H9 (cell line): ENCODE measurements at regions not wholly inside any gene's neighbourhood (a gene's known extent, or its start where the extent isn't known, plus 50 kb on each side); places are given as distances from the start of the nearest gene placed in this dataset.

ENCODE experiments used
- DNase-seq: peaks from one replicate; pipeline ENCODE4 v3.0.0-alpha.2; 2017
- H2AFZ ChIP-seq: one replicate; pipeline ENCODE4 v1.6.1; 2013; ENCODE audit warnings: mild to moderate bottlenecking, low read length, control low read depth, moderate library complexity
- H2AK5ac ChIP-seq: 2 replicates; pipeline ENCODE4 v1.6.1; 2013; ENCODE audit warnings: low read length, control low read depth, mixed read lengths; ENCODE audit not compliant: insufficient read length
- H2BK120ac ChIP-seq: one replicate; pipeline ENCODE4 v1.6.1; 2013; ENCODE audit warnings: low read depth, mild to moderate bottlenecking, low read length, control low read depth, inconsistent platforms; ENCODE audit not compliant: poor library complexity, severe bottlenecking
- H2BK12ac ChIP-seq: 2 replicates; pipeline ENCODE4 v1.6.1; 2013; ENCODE audit warnings: low read length, control low read depth, mixed read lengths, low read depth; ENCODE audit not compliant: insufficient read length
- H2BK15ac ChIP-seq: 2 replicates; pipeline ENCODE4 v1.6.1; 2013; ENCODE audit warnings: low read depth, low read length, control low read depth
- H2BK20ac ChIP-seq: one replicate; pipeline ENCODE4 v1.6.1; 2013; ENCODE audit warnings: low read depth, mild to moderate bottlenecking, low read length, control low read depth, inconsistent platforms; ENCODE audit not compliant: poor library complexity, severe bottlenecking
- H2BK5ac ChIP-seq: 2 replicates; pipeline ENCODE4 v1.6.1; 2013; ENCODE audit warnings: low read length, control low read depth, mixed read lengths; ENCODE audit not compliant: insufficient read length
- H3K14ac ChIP-seq: 2 replicates; pipeline ENCODE4 v1.6.1; 2013; ENCODE audit warnings: low read length, control low read depth; ENCODE audit not compliant: insufficient read depth
- H3K18ac ChIP-seq: 2 replicates; pipeline ENCODE4 v1.6.1; 2013; ENCODE audit warnings: low read depth, mild to moderate bottlenecking, mixed read lengths, low read length, control low read depth; ENCODE audit not compliant: insufficient read length
- H3K23ac ChIP-seq: 2 replicates; pipeline ENCODE4 v1.6.1; 2013; ENCODE audit warnings: low read length, control low read depth, mixed read lengths, low read depth; ENCODE audit not compliant: insufficient read length
- H3K23me2 ChIP-seq: 2 replicates; pipeline ENCODE4 v1.6.1; 2013; ENCODE audit warnings: low read depth, mild to moderate bottlenecking, mixed read lengths, low read length, control low read depth; ENCODE audit not compliant: insufficient read length, poor library complexity, severe bottlenecking
- H3K27ac ChIP-seq: 2 replicates; pipeline ENCODE4 v1.5.1; 2013; ENCODE audit warnings: low read length, control low read depth, mixed read lengths, low read depth; ENCODE audit not compliant: insufficient read length
- H3K27me3 ChIP-seq: 2 replicates; pipeline ENCODE4 v1.6.1; 2013; ENCODE audit warnings: low read length, control low read depth, inconsistent platforms; ENCODE audit not compliant: insufficient read depth
- H3K4ac ChIP-seq: 2 replicates; pipeline ENCODE4 v1.6.1; 2013; ENCODE audit warnings: low read depth, mild to moderate bottlenecking, control low read depth, inconsistent platforms, low read length, moderate library complexity
- H3K4me1 ChIP-seq: 2 replicates; pipeline ENCODE4 v1.6.1; 2013; ENCODE audit warnings: low read length, control low read depth, inconsistent platforms; ENCODE audit not compliant: insufficient read depth
- H3K4me2 ChIP-seq: 2 replicates; pipeline ENCODE4 v1.6.1; 2013; ENCODE audit warnings: low read length, control low read depth, mixed read lengths; ENCODE audit not compliant: insufficient read length, insufficient read depth
- H3K56ac ChIP-seq: 2 replicates; pipeline ENCODE4 v1.6.1; 2013; ENCODE audit warnings: low read depth, mild to moderate bottlenecking, mixed read lengths, low read length, control low read depth; ENCODE audit not compliant: insufficient read length
- H3K79me1 ChIP-seq: 2 replicates; pipeline ENCODE4 v1.6.1; 2013; ENCODE audit warnings: low read depth, mild to moderate bottlenecking, moderate library complexity, low read length, control low read depth, inconsistent platforms; ENCODE audit not compliant: insufficient read depth, poor library complexity, severe bottlenecking
- H3K79me2 ChIP-seq: 2 replicates; pipeline ENCODE4 v1.6.1; 2013; ENCODE audit warnings: low read length, control low read depth, inconsistent platforms; ENCODE audit not compliant: insufficient read depth
- H3K9ac ChIP-seq: 2 replicates; pipeline ENCODE4 v1.6.1; 2013; ENCODE audit warnings: low read length, control low read depth, mixed read lengths; ENCODE audit not compliant: insufficient read length; ENCODE audit errors: extremely low read depth
- H3K9me3 ChIP-seq: one replicate; pipeline ENCODE4 v1.6.1; 2013; ENCODE audit warnings: low read depth, low read length, inconsistent platforms; ENCODE audit not compliant: control insufficient read depth
- H3T11ph ChIP-seq: one replicate; pipeline ENCODE4 v1.6.1; 2013; ENCODE audit warnings: mild to moderate bottlenecking, low read length, control low read depth, inconsistent platforms
- H4K20me1 ChIP-seq: one replicate; pipeline ENCODE4 v1.6.1; 2013; ENCODE audit not compliant: control insufficient read depth, insufficient read length, insufficient read depth
- H4K5ac ChIP-seq: 2 replicates; pipeline ENCODE4 v1.6.1; 2013; ENCODE audit warnings: low read depth, mild to moderate bottlenecking, mixed read lengths, low read length, control low read depth; ENCODE audit not compliant: insufficient read length
- H4K8ac ChIP-seq: replicated peaks from 2 replicates; pipeline ENCODE4 v1.6.1; 2013; ENCODE audit warnings: low read length, control low read depth, mixed read lengths, low read depth; ENCODE audit not compliant: insufficient read length
- H4K91ac ChIP-seq: 2 replicates; pipeline ENCODE4 v1.6.1; 2013; ENCODE audit warnings: low read depth, mild to moderate bottlenecking, moderate library complexity, mixed read lengths, low read length, control low read depth; ENCODE audit not compliant: insufficient read length
- H3K27ac Mint-ChIP-seq, 3 experiments: 2 replicates in 2 of 3; 3 replicates in 1 of 3; pipeline ENCODE4 v1.8.0; 2020 to 2021; ENCODE audit warnings: mixed read lengths in 3 of 3, mild to moderate bottlenecking in 1 of 3, moderate library complexity in 1 of 3
- H3K27me3 Mint-ChIP-seq: 2 replicates; pipeline ENCODE4 v1.8.0; 2021; ENCODE audit warnings: low read depth, mild to moderate bottlenecking, moderate library complexity, mixed read lengths
- H3K36me3 Mint-ChIP-seq, 3 experiments: 2 replicates in 2 of 3; 3 replicates in 1 of 3; pipeline ENCODE4 v1.8.0; 2020 to 2021; ENCODE audit warnings: low read depth in 3 of 3, mixed read lengths in 3 of 3; ENCODE audit not compliant: insufficient read depth in 1 of 3
- H3K4me1 Mint-ChIP-seq, 2 experiments: 2 replicates each; pipeline ENCODE4 v1.8.0; 2020; ENCODE audit warnings: mixed read lengths in 2 of 2
- H3K4me3 Mint-ChIP-seq, 2 experiments: 2 replicates in 1 of 2; 3 replicates in 1 of 2; pipeline ENCODE4 v1.8.0; 2020 to 2021; ENCODE audit warnings: mild to moderate bottlenecking in 2 of 2, mixed read lengths in 2 of 2, moderate library complexity in 1 of 2
- H3K9me3 Mint-ChIP-seq, 2 experiments: 2 replicates in 1 of 2; 3 replicates in 1 of 2; pipeline ENCODE4 v1.8.0; 2020; ENCODE audit warnings: mild to moderate bottlenecking in 2 of 2, mixed read lengths in 2 of 2, moderate library complexity in 1 of 2
- WGBS: extraction: QIAGEN DNeasy Blood & Tissue Kit; methylation state at CpG from one replicate; pipeline ENCODE4 v1.1.7; 2013; ENCODE audit warnings: missing lambda C conversion rate, low lambda C conversion rate, mixed read lengths; ENCODE audit not compliant: insufficient read length; ENCODE audit errors: extremely low coverage; 5-methylcytosine and 5-hydroxymethylcytosine counted together
- TF ChIP-seq, protein P1 (sequence below): fragments of 200-600 bp; sonication (generic); conservative IDR thresholded peaks from 3 replicates; pipeline ENCODE4 v1.8.0; 2021; ENCODE audit warnings: antibody characterized with exemption, mild to moderate bottlenecking

GRCh38 chr9:78491402-78491801 lies 194.5 kb downstream of the PSAT1 start:
- no peak overlapping the region for H2AFZ ChIP-seq
- no peak overlapping the region for H3K27ac ChIP-seq
- Mint-ChIP-seq H3K36me3 (peaks cover 0 to 2% (median 0%) of the 10 kb centered on the region in 3 experiments; a peak in 2 of 7 replicates), H3K4me3 (no peak overlapping the region), H3K27ac (no peak overlapping the region; a peak in 1 of 7 replicates), H3K4me1 (0 out of 4 replicates have a peak, but pooled peaks cover 0 to 2% of the 10 kb centered on the region in 2 experiments), H3K9me3 (no peaks in the 10 kb centered on the region), H3K27me3 (no peaks in the 10 kb centered on the region)
- H4K8ac ChIP-seq = no peak overlapping the region
- H3K9ac ChIP-seq = no peak overlapping the region
- TF ChIP-seq, protein P1, sequence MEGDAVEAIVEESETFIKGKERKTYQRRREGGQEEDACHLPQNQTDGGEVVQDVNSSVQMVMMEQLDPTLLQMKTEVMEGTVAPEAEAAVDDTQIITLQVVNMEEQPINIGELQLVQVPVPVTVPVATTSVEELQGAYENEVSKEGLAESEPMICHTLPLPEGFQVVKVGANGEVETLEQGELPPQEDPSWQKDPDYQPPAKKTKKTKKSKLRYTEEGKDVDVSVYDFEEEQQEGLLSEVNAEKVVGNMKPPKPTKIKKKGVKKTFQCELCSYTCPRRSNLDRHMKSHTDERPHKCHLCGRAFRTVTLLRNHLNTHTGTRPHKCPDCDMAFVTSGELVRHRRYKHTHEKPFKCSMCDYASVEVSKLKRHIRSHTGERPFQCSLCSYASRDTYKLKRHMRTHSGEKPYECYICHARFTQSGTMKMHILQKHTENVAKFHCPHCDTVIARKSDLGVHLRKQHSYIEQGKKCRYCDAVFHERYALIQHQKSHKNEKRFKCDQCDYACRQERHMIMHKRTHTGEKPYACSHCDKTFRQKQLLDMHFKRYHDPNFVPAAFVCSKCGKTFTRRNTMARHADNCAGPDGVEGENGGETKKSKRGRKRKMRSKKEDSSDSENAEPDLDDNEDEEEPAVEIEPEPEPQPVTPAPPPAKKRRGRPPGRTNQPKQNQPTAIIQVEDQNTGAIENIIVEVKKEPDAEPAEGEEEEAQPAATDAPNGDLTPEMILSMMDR = no peak
- no peak for DNase-seq
- H3K23me2 ChIP-seq = no peaks in the 10 kb centered on the region
- H4K20me1 ChIP-seq = no peaks in the 10 kb centered on the region
- H2BK12ac ChIP-seq = no peak overlapping the region
- WGBS = no CpG with 5 or more reads among the region's 3 CpGs
- no peak overlapping the region for H3T11ph ChIP-seq
- no peak overlapping the region for H2BK20ac ChIP-seq
- no peaks in the 10 kb centered on the region for H3K79me2 ChIP-seq
- H4K91ac ChIP-seq = no peak overlapping the region
- H3K4me2 ChIP-seq = no peak overlapping the region
- H3K79me1 ChIP-seq = no peaks in the 10 kb centered on the region
- no peak overlapping the region for H2BK15ac ChIP-seq
- H3K56ac ChIP-seq = no peak overlapping the region
- no peak overlapping the region for H3K18ac ChIP-seq
- no peaks in the 10 kb centered on the region for H3K27me3 ChIP-seq
- no peaks in the 10 kb centered on the region for H3K4me1 ChIP-seq
- H4K5ac ChIP-seq = no peak overlapping the region
- no peak overlapping the region for H3K23ac ChIP-seq
- no peaks in the 10 kb centered on the region for H3K9me3 ChIP-seq
- H3K14ac ChIP-seq = no peak overlapping the region
- H3K4ac ChIP-seq = no peak overlapping the region
- no peak overlapping the region for H2BK120ac ChIP-seq
- H2AK5ac ChIP-seq = no peak overlapping the region
- H2BK5ac ChIP-seq = no peak overlapping the region
